K562 (cell line): ENCODE measurements at regions not wholly inside any gene's neighbourhood (a gene's known extent, or its start where the extent isn't known, plus 50 kb on each side); places are given as distances from the start of the nearest gene placed in this dataset.

Experiments used
- ATAC-seq: fragments of 200-7000 bp; cut with Tn5 transposase; 3 replicates; pipeline ENCODE4 v1.9.1; 2020; ENCODE audit warnings: moderate library complexity
- BruUV-seq: library from RNA; stranded (reverse); fragments of 400-500 nt; replicated peaks from 2 replicates; lab custom pipeline; 2021; lab: Mats Ljungman, UMichigan
- CTCF ChIA-PET: fragments of 300-600 bp; formaldehyde crosslinking; extraction: SDS; loops from one replicate; lab custom pipeline; 2021; ENCODE audit warnings: low intra/inter-chr PET ratio; lab: Yijun Ruan, JAX
- POLR2A ChIA-PET: fragments of 300-600, 350-650 bp; sonication (Branson Sonifier 250); formaldehyde crosslinking; extraction: SDS; loops from one replicate; lab custom pipeline; 2021; ENCODE audit warnings: antibody characterized with exemption, inconsistent platforms; lab: Yijun Ruan, JAX
- DNase-seq, 4 experiments: peaks; one replicate each; pipeline versions ENCODE4 v3.0.0 to v3.0.0-alpha.2; 2011 to 2018; ENCODE audit warnings: low spot score in 3 of 4, mixed read lengths in 3 of 4; ENCODE audit errors: extremely low read depth in 1 of 4
- FAIRE-seq: peaks from 2 replicates; lab custom pipeline; 2011; peaks lifted over from hg19 to GRCh38; lab: Jason Lieb, UNC
- H2AFZ ChIP-seq: 2 replicates; pipeline ENCODE4 v1.6.0; 2011; ENCODE audit warnings: low read depth, low read length, control low read depth, inconsistent platforms
- H3K27ac ChIP-seq: fragments of 200-600 bp; 3 replicates; pipeline ENCODE4 v1.8.0; 2011; ENCODE audit warnings: low read depth, mild to moderate bottlenecking, control low read depth, inconsistent platforms, low read length, moderate library complexity, mixed read lengths; ENCODE audit errors: extremely low read depth
- H3K27me3 ChIP-seq, 2 experiments: fragments of 300-600 bp in 1 of 2; 2 replicates in 1 of 2; 3 replicates in 1 of 2; pipeline versions ENCODE4 v1.6.0 to v1.8.0; 2011; ENCODE audit warnings: inconsistent platforms in 2 of 2, low read length in 2 of 2, mild to moderate bottlenecking in 1 of 2, mixed read lengths in 1 of 2, moderate library complexity in 1 of 2; ENCODE audit not compliant: control insufficient read depth in 2 of 2, insufficient read depth in 2 of 2
- H3K36me3 ChIP-seq: fragments of 300-600 bp; 3 replicates; pipeline ENCODE4 v1.8.0; 2011; ENCODE audit warnings: mild to moderate bottlenecking, low read length, inconsistent platforms; ENCODE audit not compliant: control insufficient read depth, insufficient read depth
- H3K4me1 ChIP-seq, 2 experiments: fragments of 200-600 bp in 1 of 2; replicated peaks in 1 of 2; 2 replicates in 1 of 2; 3 replicates in 1 of 2; pipeline versions ENCODE4 v1.5.1 to v1.8.0; 2011; ENCODE audit warnings: inconsistent platforms in 2 of 2, low read length in 2 of 2, mild to moderate bottlenecking in 1 of 2, mixed read lengths in 1 of 2, moderate library complexity in 1 of 2; ENCODE audit not compliant: control insufficient read depth in 2 of 2, insufficient read depth in 2 of 2
- H3K4me2 ChIP-seq: 2 replicates; pipeline ENCODE4 v1.6.1; 2011; ENCODE audit warnings: low read length, control low read depth, inconsistent platforms, mixed read lengths; ENCODE audit not compliant: insufficient read depth
- H3K4me3 ChIP-seq: fragments of 200-600 bp; sonication (generic), shearing (Covaris generic); 2 replicates; pipeline ENCODE4 v1.5.1; 2016; ENCODE audit warnings: control low read depth, inconsistent platforms
- H3K79me2 ChIP-seq: fragments of 200-600 bp; 3 replicates; pipeline ENCODE4 v1.8.0; 2011; ENCODE audit warnings: low read length, inconsistent platforms; ENCODE audit not compliant: control insufficient read depth, insufficient read depth
- H3K9ac ChIP-seq, 2 experiments: 2 replicates each; pipeline versions ENCODE4 v1.6.0 to v1.6.1; 2011; ENCODE audit warnings: low read depth in 2 of 2, low read length in 2 of 2, control low read depth in 1 of 2, inconsistent platforms in 1 of 2, mild to moderate bottlenecking in 1 of 2, mixed read lengths in 1 of 2; ENCODE audit not compliant: insufficient read depth in 1 of 2
- H3K9me1 ChIP-seq: one replicate; pipeline ENCODE4 v1.6.0; 2011; ENCODE audit warnings: inconsistent platforms, mild to moderate bottlenecking, low read length, moderate library complexity; ENCODE audit not compliant: control insufficient read depth, insufficient read depth
- H3K9me3 ChIP-seq: replicated peaks from 2 replicates; pipeline ENCODE4 v1.5.1; 2011; ENCODE audit warnings: low read depth, low read length, inconsistent platforms; ENCODE audit not compliant: control insufficient read depth, insufficient read depth
- H4K20me1 ChIP-seq: replicated peaks from 2 replicates; pipeline ENCODE4 v1.6.1; 2011; ENCODE audit warnings: low read length, inconsistent platforms, mixed read lengths; ENCODE audit not compliant: control insufficient read depth, insufficient read depth
- CBX5 ChIP-seq: IDR thresholded peaks from 2 replicates; pipeline ENCODE4 v1.6.1; 2014; ENCODE audit warnings: low read depth, borderline replicate concordance
- HNRNPUL1 ChIP-seq: fragments of 200-400 bp; formaldehyde crosslinking; IDR thresholded peaks from 2 replicates; pipeline ENCODE4 v1.6.1; 2017; ENCODE audit warnings: low read length
- MECOM ChIP-seq: fragments of 250-450 bp; sonication (Bioruptor Pico); IDR thresholded peaks from 2 replicates; pipeline ENCODE4 v1.8.0; 2022; ENCODE audit warnings: inconsistent platforms
- NR3C1 ChIP-seq: sonication (generic); formaldehyde crosslinking; IDR thresholded peaks from 2 replicates; pipeline ENCODE4 v1.8.1; 2022; ENCODE audit warnings: missing genetic modification reagents
- NR4A1 ChIP-seq, 2 experiments: fragments of 250-450 bp in 1 of 2; fragments of 450-650 bp in 1 of 2; sonication (Bioruptor Pico) in 1 of 2; IDR thresholded peaks; 2 replicates each; pipeline versions ENCODE4 v1.4.0 to v1.6.1; 2016 to 2020; ENCODE audit warnings: mild to moderate bottlenecking in 2 of 2, missing compliant biosample characterization in 1 of 2, missing genetic modification characterization in 1 of 2, moderate library complexity in 1 of 2
- SIN3A ChIP-seq, 2 experiments: fragments of 150-350 bp in 1 of 2; IDR thresholded peaks; 2 replicates each; pipeline ENCODE4 v1.6.1; 2011 to 2016; ENCODE audit warnings: borderline replicate concordance in 2 of 2, low read depth in 2 of 2, low read length in 2 of 2, mild to moderate bottlenecking in 2 of 2, moderate library complexity in 2 of 2; ENCODE audit not compliant: control insufficient read depth in 1 of 2
- TGIF2 ChIP-seq: sonication (generic); formaldehyde crosslinking; IDR thresholded peaks from 2 replicates; pipeline ENCODE4 v1.8.1; 2022; ENCODE audit warnings: mild to moderate bottlenecking, missing genetic modification reagents, moderate library complexity
- U2AF2 ChIP-seq: fragments of 200-400 bp; formaldehyde crosslinking; optimal IDR thresholded peaks from 2 replicates; pipeline ENCODE3; 2017; ENCODE audit warnings: low read depth, mild to moderate bottlenecking, low read length
- XRCC4 ChIP-seq: IDR thresholded peaks from one replicate; pipeline ENCODE4 v1.6.1; 2011; ENCODE audit not compliant: insufficient read depth, insufficient read length; ENCODE audit errors: extremely low read depth
- ZNF134 ChIP-seq: fragments of 250-450 bp; sonication (Bioruptor Pico); conservative IDR thresholded peaks from 2 replicates; pipeline ENCODE4 v1.4.0; 2020
- ZNF140 ChIP-seq: fragments of 250-450 bp; sonication (Bioruptor Pico); IDR thresholded peaks from 2 replicates; pipeline ENCODE4 v1.8.0; 2021; ENCODE audit warnings: moderate library complexity, mild to moderate bottlenecking, inconsistent platforms
- ZNF77 ChIP-seq: fragments of 250-450 bp; sonication (Bioruptor Pico); IDR thresholded peaks from 2 replicates; pipeline ENCODE4 v1.5.0; 2020
- in situ Hi-C: fragments of 300-500 bp; cut with MboI; formaldehyde crosslinking; loops from 4 replicates; pipeline ENCODE4 v1.15.0; 2018; ENCODE audit warnings: inconsistent platforms, mixed read lengths
- intact Hi-C: fragments of 100-400 bp; cut with micrococcal nuclease; formaldehyde crosslinking; loops from 2 replicates; pipeline ENCODE4 v1.14.2; 2022
- TF ChIP-seq, protein P1 (sequence below): fragments of 450-650 bp; IDR thresholded peaks from 2 replicates; pipeline ENCODE4 v1.6.1; 2017; ENCODE audit warnings: antibody characterized with exemption, mild to moderate bottlenecking
- TF ChIP-seq, protein P2 (sequence below), 3 experiments: fragments of 200-800 bp in 1 of 3; fragments of 250-450 bp in 1 of 3; fragments of 450-650 bp in 1 of 3; sonication (Bioruptor Pico) in 1 of 3; sonication (Bioruptor generic) in 1 of 3; formaldehyde crosslinking in 1 of 3; IDR thresholded peaks; 2 replicates each; pipeline versions ENCODE4 v1.6.1 to v1.8.0; 2016 to 2022; ENCODE audit warnings: mild to moderate bottlenecking in 2 of 3, missing genetic modification characterization in 2 of 3, missing compliant biosample characterization in 1 of 3, moderate library complexity in 1 of 3

DNA sequence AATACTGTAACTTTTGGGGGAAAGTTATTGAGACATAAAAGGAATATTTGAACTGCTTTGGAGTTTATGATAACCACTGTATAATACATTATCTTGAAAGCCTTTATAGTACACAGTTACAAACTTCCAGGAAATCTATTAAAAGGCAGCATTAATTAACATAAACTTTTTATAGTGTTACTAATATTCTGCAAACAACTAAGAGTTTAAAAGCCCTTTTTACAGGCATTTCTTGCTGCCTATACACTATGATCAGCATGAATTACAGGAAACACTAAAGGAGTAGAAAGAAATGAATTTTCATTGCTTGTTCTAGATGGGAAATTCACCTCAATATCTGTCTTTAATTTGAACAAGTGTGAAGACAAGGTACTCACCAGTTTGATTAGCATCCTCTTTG lies 252.3 kb upstream of the ZFP64 start:
- FAIRE-seq (no peak), ATAC-seq (no peak), DNase-seq (no peak)
- BruUV-seq: no TSS peak
- TF ChIP-seq ZNF140: no peak
- TF ChIP-seq U2AF2: no peak
- no peak for TF ChIP-seq SIN3A (IDR thresholded peaks at IDR 0.05; ENCODE audit: borderline replicate concordance in 2 of 2, control insufficient read depth in 1 of 2, low read depth in 2 of 2, low read length in 2 of 2)
- TF ChIP-seq HNRNPUL1: no peak
- TF ChIP-seq ZNF134: no peak
- no peak for TF ChIP-seq ZNF77 (CRISPR knock-in tag)
- no peak for TF ChIP-seq CBX5
- TF ChIP-seq, protein P1, sequence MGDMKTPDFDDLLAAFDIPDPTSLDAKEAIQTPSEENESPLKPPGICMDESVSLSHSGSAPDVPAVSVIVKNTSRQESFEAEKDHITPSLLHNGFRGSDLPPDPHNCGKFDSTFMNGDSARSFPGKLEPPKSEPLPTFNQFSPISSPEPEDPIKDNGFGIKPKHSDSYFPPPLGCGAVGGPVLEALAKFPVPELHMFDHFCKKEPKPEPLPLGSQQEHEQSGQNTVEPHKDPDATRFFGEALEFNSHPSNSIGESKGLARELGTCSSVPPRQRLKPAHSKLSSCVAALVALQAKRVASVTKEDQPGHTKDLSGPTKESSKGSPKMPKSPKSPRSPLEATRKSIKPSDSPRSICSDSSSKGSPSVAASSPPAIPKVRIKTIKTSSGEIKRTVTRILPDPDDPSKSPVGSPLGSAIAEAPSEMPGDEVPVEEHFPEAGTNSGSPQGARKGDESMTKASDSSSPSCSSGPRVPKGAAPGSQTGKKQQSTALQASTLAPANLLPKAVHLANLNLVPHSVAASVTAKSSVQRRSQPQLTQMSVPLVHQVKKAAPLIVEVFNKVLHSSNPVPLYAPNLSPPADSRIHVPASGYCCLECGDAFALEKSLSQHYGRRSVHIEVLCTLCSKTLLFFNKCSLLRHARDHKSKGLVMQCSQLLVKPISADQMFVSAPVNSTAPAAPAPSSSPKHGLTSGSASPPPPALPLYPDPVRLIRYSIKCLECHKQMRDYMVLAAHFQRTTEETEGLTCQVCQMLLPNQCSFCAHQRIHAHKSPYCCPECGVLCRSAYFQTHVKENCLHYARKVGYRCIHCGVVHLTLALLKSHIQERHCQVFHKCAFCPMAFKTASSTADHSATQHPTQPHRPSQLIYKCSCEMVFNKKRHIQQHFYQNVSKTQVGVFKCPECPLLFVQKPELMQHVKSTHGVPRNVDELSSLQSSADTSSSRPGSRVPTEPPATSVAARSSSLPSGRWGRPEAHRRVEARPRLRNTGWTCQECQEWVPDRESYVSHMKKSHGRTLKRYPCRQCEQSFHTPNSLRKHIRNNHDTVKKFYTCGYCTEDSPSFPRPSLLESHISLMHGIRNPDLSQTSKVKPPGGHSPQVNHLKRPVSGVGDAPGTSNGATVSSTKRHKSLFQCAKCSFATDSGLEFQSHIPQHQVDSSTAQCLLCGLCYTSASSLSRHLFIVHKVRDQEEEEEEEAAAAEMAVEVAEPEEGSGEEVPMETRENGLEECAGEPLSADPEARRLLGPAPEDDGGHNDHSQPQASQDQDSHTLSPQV: no peak
- TF ChIP-seq TGIF2 (CRISPR knock-in tag): no peak
- TF ChIP-seq, protein P2, sequence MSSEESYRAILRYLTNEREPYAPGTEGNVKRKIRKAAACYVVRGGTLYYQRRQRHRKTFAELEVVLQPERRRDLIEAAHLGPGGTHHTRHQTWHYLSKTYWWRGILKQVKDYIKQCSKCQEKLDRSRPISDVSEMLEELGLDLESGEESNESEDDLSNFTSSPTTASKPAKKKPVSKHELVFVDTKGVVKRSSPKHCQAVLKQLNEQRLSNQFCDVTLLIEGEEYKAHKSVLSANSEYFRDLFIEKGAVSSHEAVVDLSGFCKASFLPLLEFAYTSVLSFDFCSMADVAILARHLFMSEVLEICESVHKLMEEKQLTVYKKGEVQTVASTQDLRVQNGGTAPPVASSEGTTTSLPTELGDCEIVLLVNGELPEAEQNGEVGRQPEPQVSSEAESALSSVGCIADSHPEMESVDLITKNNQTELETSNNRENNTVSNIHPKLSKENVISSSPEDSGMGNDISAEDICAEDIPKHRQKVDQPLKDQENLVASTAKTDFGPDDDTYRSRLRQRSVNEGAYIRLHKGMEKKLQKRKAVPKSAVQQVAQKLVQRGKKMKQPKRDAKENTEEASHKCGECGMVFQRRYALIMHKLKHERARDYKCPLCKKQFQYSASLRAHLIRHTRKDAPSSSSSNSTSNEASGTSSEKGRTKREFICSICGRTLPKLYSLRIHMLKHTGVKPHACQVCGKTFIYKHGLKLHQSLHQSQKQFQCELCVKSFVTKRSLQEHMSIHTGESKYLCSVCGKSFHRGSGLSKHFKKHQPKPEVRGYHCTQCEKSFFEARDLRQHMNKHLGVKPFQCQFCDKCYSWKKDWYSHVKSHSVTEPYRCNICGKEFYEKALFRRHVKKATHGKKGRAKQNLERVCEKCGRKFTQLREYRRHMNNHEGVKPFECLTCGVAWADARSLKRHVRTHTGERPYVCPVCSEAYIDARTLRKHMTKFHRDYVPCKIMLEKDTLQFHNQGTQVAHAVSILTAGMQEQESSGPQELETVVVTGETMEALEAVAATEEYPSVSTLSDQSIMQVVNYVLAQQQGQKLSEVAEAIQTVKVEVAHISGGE (CRISPR knock-in tag; IDR thresholded peaks at IDR 0.05): no peak
- no peak for TF ChIP-seq NR3C1
- TF ChIP-seq MECOM (CRISPR knock-in tag): no peak
- no peak for TF ChIP-seq NR4A1 (CRISPR knock-in tag; IDR thresholded peaks at IDR 0.05)
- no peak for TF ChIP-seq NR4A1 (tag; IDR thresholded peaks at IDR 0.05)
- TF ChIP-seq XRCC4: no peak
- Histone ChIP-seq H3K4me3 (no peak overlapping the region), H3K79me2 (no peaks in the 10 kb centered on the region), H3K27ac (no peak overlapping the region), H4K20me1 (no peaks in the 10 kb centered on the region), H3K9ac (no peak overlapping the region), H3K9me3 (no peaks in the 10 kb centered on the region), H3K9me1 (no peaks in the 10 kb centered on the region), H3K4me1 (no peaks in the 10 kb centered on the region; a peak in 1 of 5 replicates), H3K36me3 (no peaks in the 10 kb centered on the region), H3K4me2 (no peak overlapping the region), H3K27me3 (no peaks in the 10 kb centered on the region), H2AFZ (no peak overlapping the region)
- in situ Hi-C loops (no loop called here), intact Hi-C loops (no loop called here)
- POLR2A ChIA-PET: no interaction called here
- CTCF ChIA-PET: no interaction called here
